ENCODE measurements at regions not wholly inside any gene's neighbourhood (a gene's known extent, or its start where the extent isn't known, plus 50 kb on each side); places are given as distances from the start of the nearest gene placed in this dataset.
"Not testable (repeated sequence)": the region's sequence is repeated elsewhere in the genome, so short reads cannot be mapped to it uniquely, and the experiment has no call there.

DNA sequence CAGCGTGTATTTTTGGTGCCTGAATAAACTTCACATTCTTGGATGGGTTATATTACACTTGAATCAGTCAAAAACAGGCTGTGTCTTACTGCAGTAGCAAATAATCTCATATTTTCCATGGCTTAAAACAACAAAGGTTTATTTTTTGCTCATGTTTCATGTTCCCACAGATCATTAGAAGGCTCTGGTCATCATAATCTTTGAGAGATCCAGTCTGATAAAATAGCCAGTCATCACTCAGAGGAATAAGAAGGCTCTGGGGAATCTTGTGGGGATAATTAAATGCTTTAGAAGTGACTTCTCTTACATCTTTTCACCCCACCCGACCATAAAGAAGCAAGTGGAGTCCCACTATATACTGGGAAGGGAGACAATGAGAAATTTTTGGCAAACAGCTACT, 417.7 kb downstream of the PSAT1 start:
- Histone ChIP-seq H3K4me3 (no peak overlapping the region), H3K36me3 (no peaks in the 10 kb centered on the region), H3K27ac (no peak overlapping the region), H3K4me1 (no peaks in the 10 kb centered on the region), H3K27me3 (no peaks in the 10 kb centered on the region), H3K9me3 (no peaks in the 10 kb centered on the region)
- ATAC-seq, result no peak
- TF ChIP-seq, protein P1, sequence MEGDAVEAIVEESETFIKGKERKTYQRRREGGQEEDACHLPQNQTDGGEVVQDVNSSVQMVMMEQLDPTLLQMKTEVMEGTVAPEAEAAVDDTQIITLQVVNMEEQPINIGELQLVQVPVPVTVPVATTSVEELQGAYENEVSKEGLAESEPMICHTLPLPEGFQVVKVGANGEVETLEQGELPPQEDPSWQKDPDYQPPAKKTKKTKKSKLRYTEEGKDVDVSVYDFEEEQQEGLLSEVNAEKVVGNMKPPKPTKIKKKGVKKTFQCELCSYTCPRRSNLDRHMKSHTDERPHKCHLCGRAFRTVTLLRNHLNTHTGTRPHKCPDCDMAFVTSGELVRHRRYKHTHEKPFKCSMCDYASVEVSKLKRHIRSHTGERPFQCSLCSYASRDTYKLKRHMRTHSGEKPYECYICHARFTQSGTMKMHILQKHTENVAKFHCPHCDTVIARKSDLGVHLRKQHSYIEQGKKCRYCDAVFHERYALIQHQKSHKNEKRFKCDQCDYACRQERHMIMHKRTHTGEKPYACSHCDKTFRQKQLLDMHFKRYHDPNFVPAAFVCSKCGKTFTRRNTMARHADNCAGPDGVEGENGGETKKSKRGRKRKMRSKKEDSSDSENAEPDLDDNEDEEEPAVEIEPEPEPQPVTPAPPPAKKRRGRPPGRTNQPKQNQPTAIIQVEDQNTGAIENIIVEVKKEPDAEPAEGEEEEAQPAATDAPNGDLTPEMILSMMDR (IDR thresholded peaks at IDR 0.05), result no peak
- DNase-seq, result no peak
- intact Hi-C loops (cut with DNase I), result no loop called here

- DNase-seq; H3K9me3 ChIP-seq; H3K27ac ChIP-seq; H3K4me1 ChIP-seq; ATAC-seq; intact Hi-C loops (cut with DNase I); H3K36me3 ChIP-seq; H3K4me3 ChIP-seq; H3K27me3 ChIP-seq: not testable (repeated sequence)
These were observed 422.1 kb downstream of the PSAT1 start for GRCh38 chr9:78719029-78719428.

GRCh38 chr9:78724896-78725295, 428.0 kb downstream of the PSAT1 start:
- intact Hi-C loops (cut with DNase I), result no loop called here
- no peaks in the 10 kb centered on the region for H3K27me3 ChIP-seq
- DNase-seq, result no peak
- H3K27ac ChIP-seq, result no peak overlapping the region
- TF ChIP-seq, protein P1 (IDR thresholded peaks at IDR 0.05), result no peak
- no peak overlapping the region for H3K4me3 ChIP-seq
- H3K9me3 ChIP-seq, result peaks cover 5% of the 10 kb centered on the region
- ATAC-seq, result no peak
- no peaks in the 10 kb centered on the region for H3K4me1 ChIP-seq
- H3K36me3 ChIP-seq, result no peaks in the 10 kb centered on the region

- Histone ChIP-seq H3K27ac (no peak overlapping the region), H3K27me3 (no peaks in the 10 kb centered on the region), H3K4me3 (no peak overlapping the region), H3K9me3 (peaks cover 5% of the 10 kb centered on the region), H3K4me1 (no peaks in the 10 kb centered on the region), H3K36me3 (no peaks in the 10 kb centered on the region)
- TF ChIP-seq, protein P1 (IDR thresholded peaks at IDR 0.05), result no peak
- intact Hi-C loops (cut with DNase I), result no loop called here
- DNase-seq (no peak), ATAC-seq (no peak)
These were observed 428.6 kb downstream of the PSAT1 start for GRCh38 chr9:78725503-78725902.

GRCh38 chr9:78745331-78745730, 448.4 kb downstream of the PSAT1 start:
- intact Hi-C loops (cut with DNase I), result no loop called here

DNA sequence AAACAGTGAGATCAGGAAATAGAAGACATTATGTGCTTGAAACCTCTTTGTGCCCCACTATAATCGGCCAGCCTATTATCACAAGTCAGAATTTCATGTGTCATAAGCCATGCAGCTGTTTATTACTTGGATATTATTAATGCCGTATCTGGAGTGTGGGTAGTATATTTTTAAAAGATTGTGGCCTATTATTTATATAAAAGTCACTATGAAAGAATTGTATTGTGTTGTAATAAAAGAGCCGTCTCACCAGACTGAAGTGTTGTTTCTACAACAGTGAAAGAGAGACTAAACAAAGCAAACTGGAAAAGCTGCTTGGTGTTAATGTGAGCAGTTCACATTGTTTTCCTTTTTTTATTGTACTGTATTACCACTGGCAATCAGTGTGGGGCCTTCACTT, 449.1 kb downstream of the PSAT1 start:
- intact Hi-C loops (cut with DNase I), result no loop called here
- Histone ChIP-seq H3K9me3 (no peaks in the 10 kb centered on the region), H3K27ac (no peak overlapping the region), H3K4me1 (no peaks in the 10 kb centered on the region), H3K27me3 (no peaks in the 10 kb centered on the region), H3K4me3 (no peak overlapping the region), H3K36me3 (no peaks in the 10 kb centered on the region)
- ATAC-seq (no peak), DNase-seq (no peak)
- TF ChIP-seq, protein P1 (IDR thresholded peaks at IDR 0.05), result no peak

More at GRCh38 chr9:78745331-78745730, 448.4 kb downstream of the PSAT1 start:
- DNase-seq, result no peak
- no peaks in the 10 kb centered on the region for H3K4me1 ChIP-seq
- no peaks in the 10 kb centered on the region for H3K9me3 ChIP-seq
- H3K27ac ChIP-seq, result no peak overlapping the region
- H3K27me3 ChIP-seq, result no peaks in the 10 kb centered on the region
- H3K4me3 ChIP-seq, result no peak overlapping the region
- TF ChIP-seq, protein P1 (IDR thresholded peaks at IDR 0.05), result no peak
- no peaks in the 10 kb centered on the region for H3K36me3 ChIP-seq
- ATAC-seq, result no peak

All from upper lobe of right lung (tissue), 1 donor.